Hematopoietic multipotent progenitor cell treated with erythropoietin and hydrocortisone succinate and interleukin-3 and kit ligand, for 17 days (in vitro differentiated cells): ENCODE measurements at regions not wholly inside any gene's neighbourhood (a gene's known extent, or its start where the extent isn't known, plus 50 kb on each side); places are given as distances from the start of the nearest gene placed in this dataset.
"Not testable (repeated sequence)": the region's sequence is repeated elsewhere in the genome, so short reads cannot be mapped to it uniquely, and the experiment has no call there.

ENCODE experiments used
- DNase-seq: peaks from one replicate; pipeline ENCODE4 v3.0.0-alpha.2; 2015; ENCODE audit warnings: low spot score

- DNase-seq = no peak
These were observed 89.2 kb upstream of the STMND1 start for GRCh38 chr6:17012421-17013225.

DNA sequence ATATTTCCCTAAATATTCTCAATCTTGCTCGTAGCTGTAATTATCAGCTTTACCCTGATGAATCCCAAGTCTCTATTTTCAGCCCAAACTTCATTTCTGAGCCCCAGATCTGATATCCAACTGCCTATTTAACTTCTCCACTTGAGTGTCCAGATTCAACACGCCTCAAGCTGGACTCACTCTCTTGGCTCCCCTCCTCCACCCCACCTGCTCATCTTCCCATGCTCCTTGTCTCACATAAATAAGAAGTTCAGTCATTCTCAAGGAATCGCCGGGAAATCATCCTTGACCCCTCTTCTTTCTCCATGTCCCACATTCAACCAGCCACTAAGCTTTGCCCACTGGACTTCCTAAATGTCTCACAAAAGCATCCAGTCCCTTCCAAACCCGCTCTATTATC lies 89.9 kb upstream of the STMND1 start:
- DNase-seq = no peak

DNA sequence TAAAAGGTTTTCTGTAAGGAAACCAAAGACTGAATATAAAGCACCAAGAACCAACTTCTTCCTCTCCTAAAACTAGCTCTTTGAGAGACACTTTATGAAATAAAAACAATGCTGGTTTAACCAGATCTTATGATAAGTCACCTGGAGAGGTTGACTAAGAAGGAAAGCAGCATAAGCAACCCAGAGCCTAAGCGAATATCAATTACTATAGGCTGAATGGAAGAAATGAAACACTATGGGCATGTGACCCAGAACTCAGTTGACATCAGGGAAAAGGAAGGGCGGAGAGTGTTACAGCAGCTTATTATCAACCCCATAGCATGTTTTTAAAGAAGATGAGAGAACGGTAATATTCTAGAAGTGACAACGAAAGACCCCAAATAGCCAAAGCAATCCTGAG lies 94.1 kb upstream of the STMND1 start:
- no peak for DNase-seq

DNA sequence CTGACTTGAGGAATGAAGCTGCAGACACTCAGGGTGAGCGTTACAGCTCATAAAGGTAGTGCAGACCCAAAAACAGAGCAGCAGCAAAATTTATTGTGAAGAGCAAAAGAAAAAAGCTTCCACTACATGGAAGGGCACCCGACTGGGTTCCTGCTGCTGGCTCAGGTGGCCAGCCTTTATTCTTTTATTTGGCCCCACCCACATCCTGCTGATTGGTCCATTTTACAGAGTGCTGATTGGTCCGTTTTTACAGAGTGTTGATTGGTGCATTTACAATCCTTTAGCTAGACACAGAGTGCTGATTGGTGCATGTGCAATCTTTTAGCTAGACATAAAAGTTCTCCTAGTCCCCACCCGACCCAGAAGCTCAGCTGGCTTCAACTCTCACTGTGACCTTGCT lies 95.3 kb upstream of the STMND1 start:
- DNase-seq = no peak

DNA sequence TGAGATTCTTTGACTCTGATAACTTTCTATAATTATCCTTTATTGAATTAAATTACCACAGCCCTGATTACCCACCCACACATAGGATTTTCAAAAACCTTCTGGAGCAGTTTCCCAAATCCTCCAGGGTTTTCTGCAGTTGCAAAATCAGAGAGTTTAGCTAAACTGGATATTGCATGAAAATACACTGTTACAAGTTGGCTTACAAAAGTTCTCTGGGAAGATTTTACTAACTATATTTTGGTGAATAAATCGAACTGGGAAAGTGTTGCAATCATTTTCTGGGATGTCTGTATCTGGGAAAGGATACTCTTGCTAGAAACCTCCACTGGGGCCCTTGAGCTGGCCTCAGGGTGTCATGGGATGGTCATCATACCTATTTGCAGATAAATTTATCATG lies 97.6 kb upstream of the STMND1 start:
- DNase-seq = no peak

DNA sequence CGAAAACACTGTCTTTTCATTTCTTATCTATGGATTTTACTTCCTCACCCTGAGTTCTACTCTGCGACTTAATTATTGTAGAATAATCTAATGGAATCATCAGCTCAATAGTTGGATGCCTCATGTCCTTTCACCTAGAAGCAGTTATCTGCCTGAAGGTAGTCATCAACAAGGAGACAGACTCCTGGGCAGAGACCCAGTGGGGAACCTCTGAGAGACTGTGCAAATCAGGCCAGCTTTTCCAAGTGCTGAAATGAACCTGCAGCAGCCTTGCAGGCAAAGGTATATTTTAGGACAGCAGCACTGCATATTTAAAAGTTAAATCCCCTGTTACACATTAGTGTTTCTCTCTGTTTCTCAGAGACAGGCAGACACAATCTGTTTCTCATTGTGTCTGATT lies 99.7 kb upstream of the STMND1 start:
- DNase-seq = no peak

GRCh38 chr6:17001188-17001587 lies 100.7 kb upstream of the STMND1 start:
- DNase-seq = no peak

- DNase-seq = no peak
These were observed 102.1 kb upstream of the STMND1 start for GRCh38 chr6:16999491-17000436.

DNA sequence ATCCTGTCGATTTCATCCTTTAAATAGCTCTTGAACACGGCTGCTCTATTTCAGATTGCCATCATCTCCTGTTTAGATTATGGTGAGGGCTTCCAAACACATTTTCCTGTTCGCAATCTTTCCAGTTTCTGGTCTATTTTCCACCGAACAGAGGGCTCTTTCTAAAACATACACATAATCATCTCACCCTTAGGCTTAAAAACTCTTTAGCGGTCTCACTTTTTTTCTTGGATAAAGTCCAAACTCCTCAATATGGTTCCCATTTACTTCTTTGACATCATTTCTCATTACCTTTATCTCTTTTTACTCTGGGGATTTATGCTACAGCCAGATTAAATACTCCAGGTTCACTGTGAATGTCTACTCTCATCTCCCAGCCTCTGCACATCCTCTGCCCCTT lies 103.4 kb upstream of the STMND1 start:
- no peak for DNase-seq

DNA sequence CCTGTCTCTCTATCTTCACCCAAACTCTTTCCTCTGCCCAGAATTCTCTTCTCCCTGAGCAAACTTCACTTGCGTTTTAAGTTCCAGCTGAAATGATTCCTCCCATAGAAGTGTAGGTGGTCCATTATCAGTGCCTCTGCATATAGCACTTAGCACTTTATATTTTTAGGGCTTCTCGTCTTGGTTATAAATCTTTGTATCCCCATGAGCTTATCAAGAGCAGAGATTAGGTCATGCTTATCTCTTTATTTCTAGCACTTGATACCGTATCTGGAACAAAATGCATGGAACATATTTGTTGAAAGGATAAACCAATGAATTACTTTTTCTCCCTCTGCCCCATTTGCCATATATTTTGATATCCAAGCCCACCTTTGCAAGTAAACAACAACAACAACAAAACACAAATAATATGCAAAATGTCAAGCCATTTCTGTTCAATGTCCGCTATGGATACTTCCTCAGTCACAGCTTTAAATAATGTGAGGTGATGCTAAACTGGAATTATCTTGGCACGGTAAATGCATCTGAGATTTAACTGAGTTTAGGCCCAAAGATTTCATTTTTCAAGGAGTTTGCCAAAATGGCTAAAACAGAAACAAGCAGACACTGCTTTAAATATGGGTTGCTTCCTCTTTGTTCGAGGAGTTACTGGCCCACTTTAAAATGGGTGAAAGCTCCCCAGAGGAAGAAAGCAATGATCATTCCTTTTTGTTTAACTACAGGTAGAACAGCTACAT lies 106.2 kb upstream of the STMND1 start:
- DNase-seq = no peak

DNA sequence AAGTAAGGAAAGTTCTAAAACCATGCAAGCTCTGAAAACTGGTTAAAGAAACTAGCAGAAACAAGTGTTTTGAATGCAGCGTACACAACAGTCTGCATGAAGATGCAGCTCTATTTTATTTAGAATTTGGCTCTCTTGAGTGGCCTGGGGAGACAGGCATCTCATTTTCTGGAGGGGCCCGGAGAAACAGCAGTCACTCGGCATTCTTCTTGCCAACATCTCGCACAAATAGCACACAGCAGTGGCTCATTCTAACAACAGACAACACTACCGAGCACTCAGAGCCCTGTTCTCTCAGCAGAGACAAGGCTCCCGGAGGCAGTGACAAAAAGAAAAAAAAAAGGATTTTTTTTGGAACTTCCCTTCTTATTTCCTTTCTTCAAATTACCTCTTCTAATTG lies 108.5 kb upstream of the STMND1 start:
- no peak for DNase-seq

DNA sequence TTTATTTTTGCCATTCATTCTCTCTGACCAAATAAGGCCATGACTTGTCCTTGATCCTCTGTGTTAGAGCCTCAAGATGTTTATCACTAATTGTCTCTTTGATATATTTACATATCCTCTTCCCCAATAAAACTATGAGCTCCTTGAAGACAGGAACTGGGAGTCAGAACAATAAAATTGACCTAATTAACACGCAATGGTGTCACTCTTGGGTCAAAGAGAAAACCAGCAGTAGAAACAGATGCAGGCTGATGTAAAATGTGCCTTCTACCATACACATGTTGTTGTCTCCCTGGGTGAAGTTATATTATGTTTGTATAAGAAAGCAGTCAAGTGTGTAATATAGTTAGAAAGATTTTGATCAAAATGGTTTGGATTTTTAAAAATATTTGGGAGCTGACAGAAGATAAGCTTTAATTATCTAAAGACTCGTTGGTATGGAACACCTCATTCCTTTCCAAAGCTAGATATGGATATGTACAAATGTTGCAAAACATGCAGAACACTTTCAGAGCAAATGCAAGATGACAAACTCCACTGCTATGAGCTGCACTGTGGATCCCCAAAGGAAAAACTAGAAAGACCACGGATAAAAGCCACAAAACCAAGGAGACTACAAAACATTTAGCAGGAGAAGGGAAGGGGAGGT lies 109.7 kb upstream of the STMND1 start:
- no peak for DNase-seq

DNA sequence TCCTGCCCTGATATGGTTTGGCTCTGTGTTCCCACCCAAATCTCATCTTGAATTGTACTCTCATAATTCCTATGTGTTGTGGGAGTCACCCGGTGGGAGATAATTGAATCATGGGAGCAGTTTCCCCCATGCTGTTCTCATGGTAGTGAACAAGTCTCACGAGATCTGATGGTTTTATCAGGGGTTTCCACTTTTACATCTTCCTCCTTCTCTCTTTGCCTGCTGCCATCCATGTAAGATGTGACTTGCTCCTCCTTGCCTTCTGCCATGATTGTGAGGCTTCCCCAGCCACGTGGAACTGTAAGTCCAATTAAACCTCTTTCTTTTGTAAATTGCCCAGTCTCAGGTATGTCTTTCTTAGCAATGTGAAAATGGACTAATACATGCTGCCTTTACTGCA lies 111.9 kb upstream of the STMND1 start:
- not testable (repeated sequence) for DNase-seq

- DNase-seq = no peak
These were observed 112.5 kb upstream of the STMND1 start for GRCh38 chr6:16989382-16989781.

DNA sequence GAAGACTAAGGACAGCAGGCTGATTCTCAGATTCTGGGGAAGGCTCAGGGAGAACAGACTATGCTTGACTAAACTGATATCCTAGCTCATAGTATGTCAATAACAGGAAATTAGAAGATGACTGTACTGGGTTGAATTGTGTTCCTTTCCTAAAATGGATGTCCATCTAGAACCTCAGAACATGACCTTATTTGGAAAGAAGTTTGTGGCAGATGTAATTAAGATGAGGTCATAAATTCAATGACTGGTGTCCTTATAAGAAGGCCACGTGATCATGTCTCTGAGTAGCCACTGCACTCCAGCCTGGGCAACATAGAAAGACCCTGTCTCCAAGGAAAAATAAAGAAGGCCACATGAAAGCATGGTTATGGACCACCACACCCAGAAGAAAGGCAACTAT lies 113.9 kb upstream of the STMND1 start:
- no peak for DNase-seq

- DNase-seq = no peak
These were observed 116.2 kb upstream of the STMND1 start for GRCh38 chr6:16985513-16986284.

DNA sequence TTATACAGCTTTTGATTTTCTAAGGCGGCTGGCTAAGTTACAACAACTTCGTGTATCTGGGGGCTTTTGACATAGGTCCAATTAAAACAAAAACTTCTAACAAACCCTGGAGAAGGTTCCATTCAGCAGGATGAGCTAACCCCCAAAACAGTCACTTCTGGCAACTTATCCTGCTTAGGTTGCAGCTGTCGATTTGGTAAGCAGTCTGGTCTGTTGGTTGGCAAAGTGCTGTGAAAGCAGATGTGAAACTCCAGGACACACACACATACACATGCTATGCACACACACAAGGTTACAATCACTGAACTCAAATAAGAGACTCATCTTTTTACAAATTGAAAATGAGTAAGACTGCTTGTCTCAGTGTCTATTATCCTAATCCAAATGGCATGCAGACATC lies 119.0 kb upstream of the STMND1 start:
- no peak for DNase-seq

GRCh38 chr6:16979677-16980370 lies 122.0 kb upstream of the STMND1 start:
- DNase-seq = no peak

DNA sequence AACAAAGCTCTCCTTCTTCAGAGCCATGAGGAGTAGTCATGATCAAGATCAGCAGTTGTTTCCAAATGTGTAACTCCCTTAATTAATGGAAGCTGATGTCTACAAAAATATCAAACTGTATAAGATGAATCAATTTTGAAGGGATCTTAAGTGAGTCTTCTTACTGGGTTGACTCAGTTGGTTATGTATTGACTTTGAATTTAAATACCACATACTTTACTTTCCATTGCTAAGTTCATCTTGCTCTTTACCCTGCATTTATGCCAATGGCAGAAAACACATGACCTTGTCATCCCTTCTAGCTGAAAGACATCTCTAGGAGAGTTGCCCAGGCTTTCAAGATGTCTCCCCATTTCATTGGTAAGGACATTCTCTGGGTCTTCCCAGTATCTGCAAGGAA lies 123.2 kb upstream of the STMND1 start:
- no peak for DNase-seq

- no peak for DNase-seq
These were observed 125.3 kb upstream of the STMND1 start for GRCh38 chr6:16976385-16977183.
